GM12873 (cell line): ENCODE measurements at regions not wholly inside any gene's neighbourhood (a gene's known extent, or its start where the extent isn't known, plus 50 kb on each side); places are given as distances from the start of the nearest gene placed in this dataset.

Experiments
- CTCF ChIP-seq: IDR thresholded peaks from 2 replicates; pipeline ENCODE4 v1.5.1; 2012; ENCODE audit warnings: low read depth, mild to moderate bottlenecking, moderate library complexity, low read length, control low read depth; ENCODE audit not compliant: insufficient read depth; ENCODE audit errors: missing control alignments

- TF ChIP-seq CTCF, result no peak
These were observed 302.9 kb upstream of the FAM241A start for GRCh38 chr4:111842336-111842735.

- peak; percentile 44 for TF ChIP-seq CTCF
These were observed 297.8 kb upstream of the FAM241A start for GRCh38 chr4:111847296-111848008.

- TF ChIP-seq CTCF, result no peak
These were observed 295.4 kb upstream of the FAM241A start for GRCh38 chr4:111849746-111850284.

GRCh38 chr4:111854494-111855087, 290.7 kb upstream of the FAM241A start:
- TF ChIP-seq CTCF, result peak; percentile 58

- no peak for TF ChIP-seq CTCF
These were observed 289.9 kb upstream of the FAM241A start for GRCh38 chr4:111855308-111855707.

- no peak for TF ChIP-seq CTCF
These were observed 281.2 kb upstream of the FAM241A start for GRCh38 chr4:111864066-111864465.

- TF ChIP-seq CTCF, result no peak
These were observed 275.9 kb upstream of the FAM241A start for GRCh38 chr4:111869339-111869738.
